SW 1271 (cell line): ENCODE measurements at regions not wholly inside any gene's neighbourhood (a gene's known extent, or its start where the extent isn't known, plus 50 kb on each side); places are given as distances from the start of the nearest gene placed in this dataset.
"Not testable (repeated sequence)": the region's sequence is repeated elsewhere in the genome, so short reads cannot be mapped to it uniquely, and the experiment has no call there.

Experiments used
- DNase-seq, 2 experiments: peaks; one replicate each; lab custom pipeline; 2025; lab: John Stamatoyannopoulos, UW

GRCh38 chr11:112310848-112311247, 50.2 kb upstream of the PLET1 start:
- DNase-seq = no peak

DNA sequence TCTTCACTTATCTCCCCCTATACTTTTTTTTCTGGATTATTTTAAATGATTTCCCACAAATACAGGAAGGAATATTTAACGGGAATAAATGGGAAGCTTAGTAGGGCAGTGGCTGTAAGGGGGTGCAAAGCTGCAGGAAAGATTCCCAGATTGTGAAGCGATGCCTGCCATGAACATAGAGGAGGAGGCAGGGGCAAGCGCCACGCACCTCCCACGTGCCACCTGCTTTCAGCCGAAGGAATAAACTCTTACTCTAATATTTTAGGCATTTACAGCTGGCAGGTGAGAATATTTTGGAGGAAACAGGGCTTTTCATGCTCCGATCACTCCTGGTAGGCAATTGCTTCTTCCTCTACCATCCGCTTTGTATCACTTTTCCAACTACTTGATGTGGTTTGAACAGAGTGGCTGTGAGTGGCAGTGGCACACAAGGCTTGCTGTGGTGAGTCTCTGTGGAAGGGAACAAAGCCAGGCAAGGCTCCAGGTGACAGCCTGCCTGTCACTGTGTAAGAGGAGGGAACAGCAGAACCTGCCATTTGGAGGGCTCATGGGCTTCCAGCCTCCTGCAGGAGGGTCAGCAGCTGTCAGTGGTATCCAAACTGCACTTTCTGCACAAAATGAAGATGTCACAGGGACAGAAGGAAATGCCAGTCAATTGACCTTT, 54.5 kb upstream of the PLET1 start:
- no peak for DNase-seq

DNA sequence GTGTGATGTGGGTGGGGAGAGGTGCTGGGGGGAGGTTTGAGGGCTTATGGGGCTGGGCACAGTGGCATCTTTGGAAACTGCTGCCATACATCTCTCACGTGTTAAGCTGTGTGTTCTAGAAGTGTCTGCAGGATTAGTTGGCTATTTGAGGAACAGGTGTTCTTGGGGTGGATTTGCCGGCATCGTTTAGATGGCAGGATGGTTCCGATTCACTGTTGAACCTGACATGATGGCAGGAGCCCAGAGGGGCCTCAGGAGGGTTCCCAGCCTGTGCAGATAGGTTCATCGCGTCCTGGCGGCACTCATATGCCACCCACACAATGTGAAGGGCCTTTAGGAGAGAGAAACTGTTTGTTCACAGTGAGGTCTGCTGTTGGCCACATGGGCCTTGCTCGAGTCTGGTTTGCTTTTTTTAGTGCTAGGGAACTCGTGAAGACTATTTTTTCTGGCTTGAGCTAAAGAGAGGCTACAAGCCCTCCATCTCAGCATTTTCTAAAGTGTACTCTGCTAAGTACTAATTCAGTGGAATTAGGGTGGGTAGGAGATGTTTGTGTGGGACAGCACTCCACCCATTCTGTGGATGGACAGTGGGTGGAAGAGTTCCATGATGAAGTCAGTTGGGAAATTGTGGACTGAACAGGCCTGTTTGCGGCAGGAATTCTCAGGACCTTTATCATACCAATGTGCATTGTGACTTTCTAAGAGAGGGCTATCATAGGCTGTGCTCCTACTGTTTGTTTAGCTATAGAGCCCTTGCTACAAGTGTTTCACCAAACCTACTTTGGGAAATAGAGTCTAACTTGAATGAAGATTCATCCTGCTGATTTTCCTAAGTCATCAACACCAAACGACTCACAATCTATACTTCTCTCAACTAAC, 55.4 kb upstream of the PLET1 start:
- DNase-seq = no peak

GRCh38 chr11:112316971-112317370, 56.3 kb upstream of the PLET1 start:
- no peak for DNase-seq

DNA sequence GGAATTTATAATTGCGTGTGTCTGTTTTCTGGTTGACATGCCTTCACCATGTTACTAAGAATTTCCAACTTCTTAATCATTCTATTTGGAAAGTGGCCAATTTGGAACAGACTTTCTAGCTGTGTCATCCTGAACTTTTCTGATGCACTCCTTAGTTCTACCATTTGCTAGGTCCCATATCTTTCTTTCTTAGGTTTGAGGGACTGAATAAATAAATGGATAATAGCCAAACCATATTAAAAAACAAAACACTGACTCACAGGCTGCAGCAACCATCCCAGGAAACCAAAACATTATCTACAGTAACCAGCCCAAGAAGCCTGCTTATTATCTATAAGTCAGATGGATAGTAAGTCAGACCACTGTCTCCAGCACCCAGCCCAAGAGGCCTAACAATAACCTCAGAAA, 57.5 kb upstream of the PLET1 start:
- peak; percentile 38 to 68 for DNase-seq

DNA sequence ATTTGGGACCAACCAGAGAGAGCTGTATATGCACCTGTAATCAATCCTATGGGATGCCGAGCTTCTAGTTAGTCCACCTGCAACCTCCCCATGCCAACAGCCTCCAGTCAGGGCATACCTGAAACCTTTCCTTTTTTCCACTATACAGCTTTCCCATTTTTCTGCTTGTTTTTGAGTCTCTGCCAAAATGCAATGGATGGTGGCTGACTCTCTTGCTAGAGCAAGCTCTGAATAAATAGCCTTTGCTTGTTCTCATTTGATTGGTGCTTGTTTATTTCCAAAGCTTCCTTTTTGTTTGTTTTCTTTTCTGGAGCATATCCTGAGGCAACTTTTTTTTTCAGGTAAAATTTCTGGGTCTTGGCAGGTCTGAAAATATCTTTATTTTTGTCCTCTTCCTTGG, 58.0 kb upstream of the PLET1 start:
- no peak for DNase-seq

GRCh38 chr11:112320668-112321067, 60.0 kb upstream of the PLET1 start:
- DNase-seq = no peak

- DNase-seq = peak in 1 of 2 experiments; percentile 82
Measured at GRCh38 chr11:112321501-112322172, 61.0 kb upstream of the PLET1 start.

DNA sequence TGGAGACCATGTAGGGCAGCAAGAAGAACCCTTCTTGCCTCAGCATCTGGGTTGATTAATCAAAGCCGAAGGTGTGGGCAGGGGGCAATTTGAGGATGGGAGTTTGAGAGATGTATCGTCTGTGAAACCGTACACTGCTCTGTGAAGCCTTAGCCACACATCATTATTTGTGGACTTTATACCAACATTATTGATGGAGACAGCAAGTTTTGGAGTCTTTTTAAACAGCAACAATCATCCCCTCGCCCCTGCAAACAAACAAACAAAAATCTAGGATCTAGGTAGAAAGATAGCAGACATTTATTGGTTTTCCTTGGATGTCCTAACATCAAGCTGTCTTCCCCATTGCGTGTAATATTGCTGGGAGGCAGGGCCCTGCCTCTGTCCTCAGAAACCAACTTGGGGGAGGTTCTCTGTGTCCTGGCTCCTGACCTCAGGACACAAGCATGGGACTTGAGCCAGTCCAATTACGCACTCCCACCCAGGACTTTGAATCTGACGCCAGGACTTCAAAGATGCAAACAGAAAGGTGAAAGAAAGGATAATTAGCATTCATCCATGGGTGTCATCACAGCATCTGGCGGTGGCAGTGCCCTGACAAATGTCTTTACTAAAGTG, 61.6 kb upstream of the PLET1 start:
- DNase-seq = no peak

DNA sequence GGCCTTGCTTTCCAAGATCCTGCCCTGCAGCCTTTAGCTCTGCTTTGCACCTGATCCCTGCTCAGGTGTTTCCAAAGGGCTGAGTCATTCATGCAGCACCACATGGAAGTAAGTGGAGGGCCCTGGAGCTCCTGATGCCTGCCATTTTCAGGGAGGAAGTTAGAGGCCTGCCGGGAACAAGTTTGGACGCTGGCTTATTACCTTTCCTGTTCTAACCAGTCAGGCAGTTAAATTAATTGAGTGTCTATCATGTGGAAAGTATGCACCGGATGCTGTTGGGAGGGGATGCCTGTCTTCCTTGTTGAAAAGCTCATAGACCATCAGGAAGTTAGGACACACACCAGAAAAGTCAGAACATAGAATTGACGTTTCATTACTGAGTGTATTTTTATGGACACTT, 73.7 kb upstream of the PLET1 start:
- DNase-seq = no peak

GRCh38 chr11:112336356-112336886, 75.8 kb upstream of the PLET1 start:
- DNase-seq = no peak

GRCh38 chr11:112339566-112339965, 78.9 kb upstream of the PLET1 start:
- no peak for DNase-seq

- no peak for DNase-seq
Measured at GRCh38 chr11:112343368-112344039, 82.8 kb upstream of the PLET1 start.

GRCh38 chr11:112344040-112344413, 83.4 kb upstream of the PLET1 start:
- DNase-seq = no peak

DNA sequence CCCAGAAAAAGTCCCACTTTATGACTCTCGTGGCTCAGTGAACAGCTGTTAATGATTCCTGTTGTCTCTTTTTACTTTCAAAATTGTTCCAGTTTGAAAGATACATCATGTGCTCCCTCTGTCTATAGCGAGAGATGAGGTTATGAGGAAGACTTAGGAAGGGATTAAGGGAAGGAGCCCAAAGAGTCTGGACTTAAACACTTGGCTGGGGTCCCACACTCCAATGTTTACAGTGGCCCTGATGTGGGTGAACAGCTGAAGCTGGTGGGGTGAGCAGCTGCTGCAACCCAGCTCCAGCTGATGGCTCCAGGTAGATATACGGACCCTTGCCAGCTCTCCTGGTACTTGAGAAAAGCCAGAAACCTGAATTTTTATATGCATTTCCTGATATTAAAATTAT, 84.5 kb upstream of the PLET1 start:
- no peak for DNase-seq

DNA sequence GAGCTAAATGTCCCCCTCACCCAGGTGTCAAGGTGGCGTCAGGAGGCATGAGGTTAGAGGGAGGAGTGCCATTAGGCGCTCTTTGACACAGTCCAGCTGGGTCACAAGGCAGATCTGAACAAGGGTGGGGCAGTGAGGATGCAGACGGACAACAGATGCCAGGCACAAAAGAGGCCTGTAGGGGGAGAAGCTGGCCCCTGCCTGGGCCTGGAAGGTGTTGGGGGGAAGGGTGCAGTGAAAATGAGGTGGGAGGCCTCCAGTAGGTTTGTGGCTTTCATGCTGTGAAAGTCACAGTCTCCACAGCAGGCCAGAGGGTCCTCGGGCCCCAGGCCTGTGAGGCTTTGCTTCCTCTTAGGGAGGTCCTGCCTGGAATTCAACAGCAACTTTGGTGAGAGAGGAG, 85.0 kb upstream of the PLET1 start:
- DNase-seq = peak in 1 of 2 experiments; percentile 18

GRCh38 chr11:112346586-112346985, 85.9 kb upstream of the PLET1 start:
- DNase-seq = no peak

DNA sequence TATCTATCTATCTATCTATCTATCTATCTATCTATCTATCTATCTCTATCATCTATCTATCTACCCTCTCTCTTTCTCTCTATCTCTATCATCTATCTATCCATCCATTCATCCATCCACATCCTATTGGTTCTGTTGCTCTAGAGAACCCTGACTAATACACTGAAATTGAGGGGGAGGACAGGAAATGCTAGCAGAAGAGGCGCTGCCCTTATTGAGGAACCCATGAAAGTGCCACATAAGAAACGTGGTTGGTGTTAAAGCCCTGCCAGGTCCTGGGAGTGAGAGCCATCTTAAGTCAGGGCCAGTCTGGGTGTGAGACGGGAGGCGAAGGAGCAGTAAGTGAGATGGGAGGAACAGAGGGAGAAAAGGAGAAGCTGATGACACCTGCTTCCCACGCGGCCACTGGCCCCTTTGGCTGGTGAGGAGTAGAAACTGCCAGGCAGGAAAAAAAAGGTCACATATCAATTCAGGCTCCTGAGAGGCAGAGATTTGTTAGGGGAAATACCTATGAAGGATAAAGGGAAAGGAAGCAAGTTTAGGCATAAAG, 87.9 kb upstream of the PLET1 start:
- DNase-seq = no peak

- DNase-seq = not testable (repeated sequence)
Measured at GRCh38 chr11:112351423-112351822, 90.8 kb upstream of the PLET1 start.

DNA sequence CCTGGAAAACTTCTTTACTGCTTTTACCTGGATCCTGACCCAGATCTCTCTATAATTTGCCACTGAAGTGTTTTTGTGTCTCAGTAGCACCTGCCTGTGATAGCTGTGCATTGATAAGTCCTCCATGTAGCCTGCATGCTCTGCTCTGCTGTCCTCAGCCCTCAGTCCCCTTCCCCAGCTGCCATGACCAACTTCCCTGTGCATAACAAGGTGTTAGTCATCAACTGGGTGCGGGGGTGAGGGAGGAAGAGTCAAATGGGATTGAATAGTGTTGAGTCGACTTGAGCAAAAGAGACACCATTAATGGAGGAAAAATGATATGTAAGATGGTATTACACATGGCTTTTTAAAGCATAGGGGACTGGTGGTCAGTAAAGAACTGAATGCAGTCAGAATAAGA, 92.2 kb upstream of the PLET1 start:
- DNase-seq = no peak

DNA sequence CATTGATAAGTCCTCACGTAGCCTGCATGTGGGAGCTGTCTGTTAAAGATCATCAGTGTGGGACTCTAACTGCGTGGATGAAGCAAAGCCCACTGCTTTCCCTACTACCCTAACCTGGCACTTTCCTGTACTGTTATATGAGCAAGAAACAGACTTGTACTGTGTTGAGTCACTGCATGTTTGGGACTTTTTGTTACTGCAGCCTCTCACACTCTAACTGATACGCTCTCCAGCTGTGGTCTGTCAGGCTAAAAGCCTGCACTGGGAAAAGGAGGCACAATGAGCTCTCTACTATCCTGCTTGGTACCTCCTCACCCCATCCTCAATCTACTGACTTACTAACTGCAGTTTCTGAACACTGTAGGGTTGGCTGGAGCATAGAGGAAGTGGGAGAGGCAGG, 93.7 kb upstream of the PLET1 start:
- DNase-seq = no peak
